Parathyroid adenoma (tissue), 2 donors: ENCODE measurements at regions not wholly inside any gene's neighbourhood (a gene's known extent, or its start where the extent isn't known, plus 50 kb on each side); places are given as distances from the start of the nearest gene placed in this dataset.

Experiments used
- H2AFZ ChIP-seq: fragments of 300-600 bp; sonication (generic); one replicate; pipeline ENCODE4 v1.7.0; 2017; ENCODE audit warnings: antibody characterized with exemption, mild to moderate bottlenecking
- H3K27ac ChIP-seq: fragments of 300-600 bp; sonication (generic); one replicate; pipeline ENCODE4 v1.7.0; 2017
- H3K27me3 ChIP-seq: fragments of 300-600 bp; sonication (generic); one replicate; pipeline ENCODE4 v1.7.0; 2017; ENCODE audit warnings: low read length; ENCODE audit not compliant: control insufficient read depth, insufficient read depth
- H3K36me3 ChIP-seq: fragments of 300-600 bp; sonication (generic); one replicate; pipeline ENCODE4 v1.7.0; 2017; ENCODE audit warnings: low read length; ENCODE audit not compliant: control insufficient read depth, insufficient read depth
- H3K4me1 ChIP-seq: fragments of 300-600 bp; sonication (generic); one replicate; pipeline ENCODE4 v1.7.0; 2017; ENCODE audit warnings: control low read depth
- H3K4me2 ChIP-seq: fragments of 300-600 bp; sonication (generic); one replicate; pipeline ENCODE4 v1.7.0; 2017; ENCODE audit warnings: low read length
- H3K4me3 ChIP-seq: fragments of 300-600 bp; sonication (generic); one replicate; pipeline ENCODE4 v1.7.0; 2017; ENCODE audit warnings: low read depth, low read length
- H3K79me2 ChIP-seq: fragments of 300-600 bp; sonication (generic); one replicate; pipeline ENCODE4 v1.7.0; 2017; ENCODE audit warnings: control low read depth
- H3K9ac ChIP-seq: fragments of 300-600 bp; sonication (generic); one replicate; pipeline ENCODE4 v1.7.0; 2017; ENCODE audit warnings: mild to moderate bottlenecking
- H3K9me3 ChIP-seq: fragments of 300-600 bp; sonication (generic); one replicate; pipeline ENCODE4 v1.7.0; 2017; ENCODE audit warnings: low read length; ENCODE audit not compliant: control insufficient read depth
- TF ChIP-seq, protein P1 (sequence below): fragments of 300-600 bp; sonication (generic); IDR thresholded peaks from one replicate; pipeline ENCODE4 v1.7.0; 2017; ENCODE audit warnings: antibody characterized with exemption, mild to moderate bottlenecking
- donor health status: primary hyperparathyroidism.

- Histone ChIP-seq H3K4me3 (no peak overlapping the region), H3K4me2 (no peak overlapping the region), H3K27me3 (no peaks in the 10 kb centered on the region), H2AFZ (no peak overlapping the region), H3K36me3 (no peaks in the 10 kb centered on the region), H3K4me1 (no peaks in the 10 kb centered on the region), H3K9me3 (no peaks in the 10 kb centered on the region), H3K79me2 (no peaks in the 10 kb centered on the region), H3K27ac (no peak overlapping the region), H3K9ac (no peak overlapping the region)
- TF ChIP-seq, protein P1, sequence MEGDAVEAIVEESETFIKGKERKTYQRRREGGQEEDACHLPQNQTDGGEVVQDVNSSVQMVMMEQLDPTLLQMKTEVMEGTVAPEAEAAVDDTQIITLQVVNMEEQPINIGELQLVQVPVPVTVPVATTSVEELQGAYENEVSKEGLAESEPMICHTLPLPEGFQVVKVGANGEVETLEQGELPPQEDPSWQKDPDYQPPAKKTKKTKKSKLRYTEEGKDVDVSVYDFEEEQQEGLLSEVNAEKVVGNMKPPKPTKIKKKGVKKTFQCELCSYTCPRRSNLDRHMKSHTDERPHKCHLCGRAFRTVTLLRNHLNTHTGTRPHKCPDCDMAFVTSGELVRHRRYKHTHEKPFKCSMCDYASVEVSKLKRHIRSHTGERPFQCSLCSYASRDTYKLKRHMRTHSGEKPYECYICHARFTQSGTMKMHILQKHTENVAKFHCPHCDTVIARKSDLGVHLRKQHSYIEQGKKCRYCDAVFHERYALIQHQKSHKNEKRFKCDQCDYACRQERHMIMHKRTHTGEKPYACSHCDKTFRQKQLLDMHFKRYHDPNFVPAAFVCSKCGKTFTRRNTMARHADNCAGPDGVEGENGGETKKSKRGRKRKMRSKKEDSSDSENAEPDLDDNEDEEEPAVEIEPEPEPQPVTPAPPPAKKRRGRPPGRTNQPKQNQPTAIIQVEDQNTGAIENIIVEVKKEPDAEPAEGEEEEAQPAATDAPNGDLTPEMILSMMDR, result no peak
These were observed 437.5 kb downstream of the FOXO1 start for GRCh38 chr13:40228990-40229389.

DNA sequence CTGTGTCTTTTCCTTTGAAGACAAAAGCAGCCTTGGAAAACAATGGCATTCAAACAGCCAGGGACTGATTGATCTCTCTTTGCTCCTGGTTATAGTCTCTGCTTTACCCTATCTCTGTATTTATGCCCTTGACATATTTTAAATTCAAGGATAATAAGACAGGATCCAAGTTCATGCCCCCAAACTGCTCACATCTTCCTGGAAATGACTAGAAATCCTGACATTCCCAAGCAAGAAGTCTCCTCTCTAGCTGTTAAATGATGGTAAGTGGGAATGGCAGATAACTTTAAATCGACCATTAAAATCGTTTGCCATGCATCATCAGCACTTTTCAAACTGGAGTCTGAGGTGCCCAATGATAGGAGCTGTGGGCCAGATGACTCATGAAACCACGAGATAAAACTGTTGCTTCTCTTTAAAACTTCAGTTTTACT, 435.6 kb downstream of the FOXO1 start:
- TF ChIP-seq, protein P1, result no peak
- Histone ChIP-seq H3K4me3 (no peak overlapping the region), H3K9ac (no peak overlapping the region), H3K27ac (no peak overlapping the region), H3K36me3 (no peaks in the 10 kb centered on the region), H3K4me1 (no peaks in the 10 kb centered on the region), H3K4me2 (no peak overlapping the region), H3K79me2 (no peaks in the 10 kb centered on the region), H3K9me3 (no peaks in the 10 kb centered on the region), H3K27me3 (no peaks in the 10 kb centered on the region), H2AFZ (no peak overlapping the region)

GRCh38 chr13:40231311-40231710, 435.1 kb downstream of the FOXO1 start:
- Histone ChIP-seq H3K4me2 (no peak overlapping the region), H3K4me3 (no peak overlapping the region), H2AFZ (no peak overlapping the region), H3K27me3 (no peaks in the 10 kb centered on the region), H3K4me1 (no peaks in the 10 kb centered on the region), H3K9ac (no peak overlapping the region), H3K27ac (no peak overlapping the region), H3K9me3 (no peaks in the 10 kb centered on the region), H3K79me2 (no peaks in the 10 kb centered on the region), H3K36me3 (no peaks in the 10 kb centered on the region)
- TF ChIP-seq, protein P1, result no peak

DNA sequence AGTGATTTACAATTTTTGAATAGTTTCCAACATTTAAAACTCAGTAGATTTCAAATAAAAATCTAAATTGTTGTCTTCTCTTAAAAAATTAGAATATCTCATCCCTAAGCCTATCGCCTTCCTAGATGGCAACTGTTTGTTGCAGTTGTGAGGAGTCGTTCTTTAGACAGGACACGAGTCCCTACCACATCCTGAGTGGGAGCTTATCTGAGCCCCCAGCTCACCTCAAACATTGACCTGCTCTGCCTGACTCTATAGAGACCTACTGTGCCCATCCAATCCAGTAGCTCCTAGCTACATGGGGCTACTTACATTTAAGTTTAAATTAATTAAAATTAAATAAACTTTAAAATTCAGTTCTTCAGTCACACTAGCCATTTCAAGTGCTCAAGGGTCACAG, 434.7 kb downstream of the FOXO1 start:
- H3K4me1 ChIP-seq, result no peaks in the 10 kb centered on the region

More for the DNA sequence above, 434.7 kb downstream of the FOXO1 start:
- Histone ChIP-seq H3K9me3 (no peaks in the 10 kb centered on the region), H3K9ac (no peak overlapping the region), H3K27me3 (no peaks in the 10 kb centered on the region), H2AFZ (no peak overlapping the region), H3K36me3 (no peaks in the 10 kb centered on the region), H3K27ac (no peak overlapping the region), H3K79me2 (no peaks in the 10 kb centered on the region), H3K4me3 (no peak overlapping the region), H3K4me2 (no peak overlapping the region)
- TF ChIP-seq, protein P1, result no peak
